ENCODE measurements at regions not wholly inside any gene's neighbourhood (a gene's known extent, or its start where the extent isn't known, plus 50 kb on each side); places are given as distances from the start of the nearest gene placed in this dataset.
A peak's percentile ranks its signal among the peaks of the same experiment; 100 is the strongest.
"Not testable (repeated sequence)": the region's sequence is repeated elsewhere in the genome, so short reads cannot be mapped to it uniquely, and the experiment has no call there.

GRCh38 chr5:112509097-112509496, 90.0 kb upstream of the EPB41L4A start:
- BruUV-seq (replicated peaks); H3K9me3 ChIP-seq (replicated peaks; ENCODE audit: control insufficient read depth, insufficient read depth, low read depth, low read length); H3K9me1 ChIP-seq (ENCODE audit: control insufficient read depth, insufficient read depth, low read length); H3K79me2 ChIP-seq (ENCODE audit: control insufficient read depth, insufficient read depth, low read length); FAIRE-seq; H3K9ac ChIP-seq (ENCODE audit: insufficient read depth in 1 of 2, low read depth in 2 of 2, low read length in 2 of 2); CTCF ChIA-PET (ENCODE audit: low intra/inter-chr PET ratio); H3K4me1 ChIP-seq (replicated peaks in 1 of 2; ENCODE audit: control insufficient read depth in 2 of 2, insufficient read depth in 2 of 2, low read length in 2 of 2); H2AFZ ChIP-seq (ENCODE audit: low read depth, low read length); H4K20me1 ChIP-seq (replicated peaks; ENCODE audit: control insufficient read depth, insufficient read depth, low read length); in situ Hi-C loops (cut with MboI); DNase-seq (ENCODE audit: extremely low read depth in 1 of 4, low spot score in 3 of 4); H3K27ac ChIP-seq (ENCODE audit: extremely low read depth, low read depth, low read length); H3K27me3 ChIP-seq (ENCODE audit: control insufficient read depth in 2 of 2, insufficient read depth in 2 of 2, low read length in 2 of 2); H3K4me3 ChIP-seq; intact Hi-C loops (cut with micrococcal nuclease); ATAC-seq; H3K36me3 ChIP-seq (ENCODE audit: control insufficient read depth, insufficient read depth, low read length); H3K4me2 ChIP-seq (ENCODE audit: insufficient read depth, low read length): not testable (repeated sequence)
- POLR2A ChIA-PET = interaction anchor here (0.9 kb wide), 1 partner anchor 292 kb away, joined by 4 read pairs; no protein-coding TSS in a partner anchor
- peak; percentile 63 for TF ChIP-seq ZNF146 (CRISPR knock-in tag; IDR thresholded peaks at IDR 0.05; ENCODE audit: unreplicated experiment)

- DNase-seq (ENCODE audit: extremely low read depth in 1 of 4, low spot score in 3 of 4) (no peak), ATAC-seq (no peak), FAIRE-seq (no peak)
- Histone ChIP-seq H3K4me1 (replicated peaks in 1 of 2; ENCODE audit: control insufficient read depth in 2 of 2, insufficient read depth in 2 of 2, low read length in 2 of 2) (no peaks in the 10 kb centered on the region), H3K9ac (ENCODE audit: insufficient read depth in 1 of 2, low read depth in 2 of 2, low read length in 2 of 2) (no peak overlapping the region), H3K79me2 (ENCODE audit: control insufficient read depth, insufficient read depth, low read length) (no peaks in the 10 kb centered on the region), H4K20me1 (replicated peaks; ENCODE audit: control insufficient read depth, insufficient read depth, low read length) (no peaks in the 10 kb centered on the region), H3K27ac (ENCODE audit: extremely low read depth, low read depth, low read length) (no peak overlapping the region), H3K36me3 (ENCODE audit: control insufficient read depth, insufficient read depth, low read length) (no peaks in the 10 kb centered on the region), H3K4me2 (ENCODE audit: insufficient read depth, low read length) (no peak overlapping the region), H3K9me1 (ENCODE audit: control insufficient read depth, insufficient read depth, low read length) (no peaks in the 10 kb centered on the region), H3K9me3 (replicated peaks; ENCODE audit: control insufficient read depth, insufficient read depth, low read depth, low read length) (0 out of 2 replicates have a peak, but pooled peaks cover 1% of the 10 kb centered on the region), H2AFZ (ENCODE audit: low read depth, low read length) (no peak overlapping the region), H3K27me3 (ENCODE audit: control insufficient read depth in 2 of 2, insufficient read depth in 2 of 2, low read length in 2 of 2) (no peaks in the 10 kb centered on the region), H3K4me3 (no peak overlapping the region)
- no TSS peak for BruUV-seq (replicated peaks)
- in situ Hi-C loops (cut with MboI) = no loop called here
- CTCF ChIA-PET (ENCODE audit: low intra/inter-chr PET ratio) = no interaction called here
- intact Hi-C loops (cut with micrococcal nuclease) = no loop called here
- POLR2A ChIA-PET = interaction anchor here (0.7 kb wide), 1 partner anchor 103 kb away, joined by 3 read pairs; no protein-coding TSS in a partner anchor
- TF ChIP-seq POLR2AphosphoS2 (IDR thresholded peaks at IDR 0.05; ENCODE audit: low read length) (no peak), MEIS2 (IDR thresholded peaks at IDR 0.05; ENCODE audit: partially characterized antibody) (no peak), SAFB2 (IDR thresholded peaks at IDR 0.05; ENCODE audit: borderline replicate concordance, low read depth, low read length, severe bottlenecking) (no peak), KAT2B (IDR thresholded peaks at IDR 0.05; ENCODE audit: low read depth, low read length) (no peak), RBM34 (IDR thresholded peaks at IDR 0.05; ENCODE audit: borderline replicate concordance, insufficient read depth, low read length) (no peak), SAP30 (IDR thresholded peaks at IDR 0.05; ENCODE audit: borderline replicate concordance, insufficient read depth, low read depth, low read length, poor library complexity, severe bottlenecking) (no peak), ZEB2 (IDR thresholded peaks at IDR 0.05) (no peak), ZNF449 (CRISPR knock-in tag; IDR thresholded peaks at IDR 0.05) (no peak), CC2D1A (IDR thresholded peaks at IDR 0.05) (no peak)
- TF ChIP-seq, protein P1, sequence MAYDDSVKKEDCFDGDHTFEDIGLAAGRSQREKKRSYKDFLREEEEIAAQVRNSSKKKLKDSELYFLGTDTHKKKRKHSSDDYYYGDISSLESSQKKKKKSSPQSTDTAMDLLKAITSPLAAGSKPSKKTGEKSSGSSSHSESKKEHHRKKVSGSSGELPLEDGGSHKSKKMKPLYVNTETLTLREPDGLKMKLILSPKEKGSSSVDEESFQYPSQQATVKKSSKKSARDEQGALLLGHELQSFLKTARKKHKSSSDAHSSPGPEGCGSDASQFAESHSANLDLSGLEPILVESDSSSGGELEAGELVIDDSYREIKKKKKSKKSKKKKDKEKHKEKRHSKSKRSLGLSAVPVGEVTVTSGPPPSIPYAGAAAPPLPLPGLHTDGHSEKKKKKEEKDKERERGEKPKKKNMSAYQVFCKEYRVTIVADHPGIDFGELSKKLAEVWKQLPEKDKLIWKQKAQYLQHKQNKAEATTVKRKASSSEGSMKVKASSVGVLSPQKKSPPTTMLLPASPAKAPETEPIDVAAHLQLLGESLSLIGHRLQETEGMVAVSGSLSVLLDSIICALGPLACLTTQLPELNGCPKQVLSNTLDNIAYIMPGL (CRISPR knock-in tag; IDR thresholded peaks at IDR 0.05) = no peak
- TF ChIP-seq, protein P2, sequence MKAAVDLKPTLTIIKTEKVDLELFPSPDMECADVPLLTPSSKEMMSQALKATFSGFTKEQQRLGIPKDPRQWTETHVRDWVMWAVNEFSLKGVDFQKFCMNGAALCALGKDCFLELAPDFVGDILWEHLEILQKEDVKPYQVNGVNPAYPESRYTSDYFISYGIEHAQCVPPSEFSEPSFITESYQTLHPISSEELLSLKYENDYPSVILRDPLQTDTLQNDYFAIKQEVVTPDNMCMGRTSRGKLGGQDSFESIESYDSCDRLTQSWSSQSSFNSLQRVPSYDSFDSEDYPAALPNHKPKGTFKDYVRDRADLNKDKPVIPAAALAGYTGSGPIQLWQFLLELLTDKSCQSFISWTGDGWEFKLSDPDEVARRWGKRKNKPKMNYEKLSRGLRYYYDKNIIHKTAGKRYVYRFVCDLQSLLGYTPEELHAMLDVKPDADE (conservative IDR thresholded peaks at IDR 0.05; ENCODE audit: control insufficient read depth, low read depth, low read length) = no peak
These were observed 92.8 kb upstream of the EPB41L4A start for GRCh38 chr5:112511920-112512319.
